HCT116 (cell line): ENCODE measurements at regions not wholly inside any gene's neighbourhood (a gene's known extent, or its start where the extent isn't known, plus 50 kb on each side); places are given as distances from the start of the nearest gene placed in this dataset.

ENCODE experiments used
- ATAC-seq: fragments of 200-7000 bp; cut with Tn5 transposase; 2 replicates; pipeline ENCODE4 v1.9.1; 2020; ENCODE audit warnings: mild to moderate bottlenecking, moderate library complexity
- BruUV-seq: library from RNA; stranded (reverse); fragments of 400-500 nt; replicated peaks from 2 replicates; lab custom pipeline; 2021; lab: Mats Ljungman, UMichigan
- CTCF ChIA-PET: fragments of 300-600 bp; sonication (Branson Sonifier 250); formaldehyde crosslinking; loops from one replicate; lab custom pipeline; 2021; ENCODE audit warnings: antibody characterized with exemption; lab: Charles Lee
- POLR2A ChIA-PET: fragments of 300-600, 350-600 bp; sonication (Branson Sonifier 250); formaldehyde crosslinking; loops from one replicate; lab custom pipeline; 2021; ENCODE audit warnings: antibody characterized with exemption; lab: Charles Lee
- RAD21 ChIA-PET, 2 experiments: fragments of 300-600 bp; sonication (Branson Sonifier 250); formaldehyde crosslinking; loops; one replicate each; lab custom pipeline; 2023; ENCODE audit warnings: low total read pairs in 2 of 2; ENCODE audit not compliant: uncharacterized antibody in 2 of 2, unreplicated experiment in 2 of 2, low non-redundant PET in 1 of 2; lab: Charles Lee
- DNase-seq: peaks from one replicate; pipeline ENCODE4 v3.0.0-alpha.2; 2010; ENCODE audit warnings: low read depth, low spot score
- H2AFZ ChIP-seq: fragments of 200-600 bp; shearing (Covaris generic), sonication (generic); 2 replicates; pipeline ENCODE4 v1.6.1; 2017; ENCODE audit warnings: low read depth, mixed run types, mixed read lengths, antibody characterized with exemption, low read length; ENCODE audit not compliant: poor library complexity, severe bottlenecking
- H3K27ac ChIP-seq: 2 replicates; pipeline ENCODE4 v1.5.1; 2012; ENCODE audit warnings: low read depth, low read length
- H3K27me3 ChIP-seq: fragments of 200-600 bp; sonication (generic); 2 replicates; pipeline ENCODE4 v1.6.1; 2016; ENCODE audit warnings: mixed run types, low read length, mixed read lengths; ENCODE audit not compliant: insufficient read depth
- H3K36me3 ChIP-seq, 2 experiments: fragments of 200-500 bp in 1 of 2; fragments of 200-600 bp in 1 of 2; sonication (Bioruptor generic) in 1 of 2; sonication (generic) in 1 of 2; 2 replicates each; pipeline versions ENCODE4 v1.5.1 to v1.6.1; 2014 to 2016; ENCODE audit warnings: low read length in 2 of 2, inconsistent platforms in 1 of 2, mixed read lengths in 1 of 2, mixed run types in 1 of 2; ENCODE audit not compliant: insufficient read depth in 2 of 2, control insufficient read depth in 1 of 2
- H3K4me1 ChIP-seq, 2 experiments: fragments of 200-600 bp in 1 of 2; sonication (generic) in 1 of 2; 2 replicates each; pipeline versions ENCODE4 v1.5.1 to v1.6.1; 2012 to 2017; ENCODE audit warnings: low read length in 2 of 2, inconsistent platforms in 1 of 2, mild to moderate bottlenecking in 1 of 2, mixed read lengths in 1 of 2, mixed run types in 1 of 2, moderate library complexity in 1 of 2; ENCODE audit not compliant: insufficient read depth in 2 of 2, control insufficient read depth in 1 of 2
- H3K4me2 ChIP-seq: fragments of 200-600 bp; sonication (generic); 2 replicates; pipeline ENCODE4 v1.6.1; 2017; ENCODE audit warnings: mixed run types, low read length, mixed read lengths
- H3K4me3 ChIP-seq, 2 experiments: fragments of 200-600 bp in 1 of 2; sonication (generic) in 1 of 2; replicated peaks in 1 of 2; 2 replicates each; pipeline ENCODE4 v1.5.1; 2011 to 2016; ENCODE audit warnings: low read length in 2 of 2, control low read depth in 1 of 2, low read depth in 1 of 2, mild to moderate bottlenecking in 1 of 2, mixed read lengths in 1 of 2, mixed run types in 1 of 2
- H3K79me2 ChIP-seq: fragments of 200-600 bp; sonication (generic); 2 replicates; pipeline ENCODE4 v1.6.1; 2017; ENCODE audit warnings: mild to moderate bottlenecking, mixed run types, low read length, moderate library complexity, mixed read lengths; ENCODE audit not compliant: insufficient read depth
- H3K9ac ChIP-seq: fragments of 200-600 bp; sonication (generic); 2 replicates; pipeline ENCODE4 v1.6.1; 2016; ENCODE audit warnings: low read length, mixed read lengths
- H3K9me2 ChIP-seq: fragments of 200-600 bp; sonication (generic), shearing (Covaris generic); 2 replicates; pipeline ENCODE4 v1.6.1; 2017; ENCODE audit warnings: mixed run types, mild to moderate bottlenecking, moderate library complexity; ENCODE audit not compliant: insufficient read depth
- H3K9me3 ChIP-seq, 2 experiments: fragments of 200-500 bp in 1 of 2; fragments of 200-600 bp in 1 of 2; sonication (Bioruptor generic) in 1 of 2; sonication (generic) in 1 of 2; 2 replicates each; pipeline ENCODE4 v1.6.1; 2014 to 2017; ENCODE audit warnings: low read length in 2 of 2, mixed read lengths in 2 of 2, inconsistent platforms in 1 of 2, low read depth in 1 of 2, mild to moderate bottlenecking in 1 of 2, mixed run types in 1 of 2, moderate library complexity in 1 of 2; ENCODE audit not compliant: control insufficient read depth in 1 of 2, insufficient read depth in 1 of 2
- H4K20me1 ChIP-seq: fragments of 200-600 bp; sonication (generic), shearing (Covaris generic); 2 replicates; pipeline ENCODE4 v1.6.1; 2017; ENCODE audit warnings: mixed run types, mild to moderate bottlenecking, moderate library complexity; ENCODE audit not compliant: insufficient read depth
- CBX3 ChIP-seq: IDR thresholded peaks from 2 replicates; pipeline ENCODE4 v1.6.1; 2012; ENCODE audit warnings: low read depth
- ELF1 ChIP-seq: IDR thresholded peaks from 2 replicates; pipeline ENCODE4 v1.6.1; 2012; ENCODE audit warnings: low read depth, borderline replicate concordance
- EZH2 ChIP-seq: fragments of 200-600 bp; sonication (generic); IDR thresholded peaks from 2 replicates; pipeline ENCODE4 v1.6.1; 2017; ENCODE audit warnings: antibody characterized with exemption, mixed run types
- EZH2phosphoT487 ChIP-seq: fragments of 200-600 bp; IDR thresholded peaks from 2 replicates; pipeline ENCODE4 v1.6.1; 2018; ENCODE audit warnings: antibody characterized with exemption, borderline replicate concordance
- FOSL1 ChIP-seq: IDR thresholded peaks from 2 replicates; pipeline ENCODE4 v1.6.1; 2012; ENCODE audit warnings: low read depth
- POLR2AphosphoS5 ChIP-seq: IDR thresholded peaks from 2 replicates; pipeline ENCODE4 v1.6.1; 2011; ENCODE audit warnings: mild to moderate bottlenecking, low read depth, low read length, moderate library complexity
- RAD21 ChIP-seq: IDR thresholded peaks from 2 replicates; pipeline ENCODE4 v1.6.1; 2012; ENCODE audit warnings: low read depth, mild to moderate bottlenecking
- SIN3A ChIP-seq: IDR thresholded peaks from 2 replicates; pipeline ENCODE4 v1.6.1; 2012; ENCODE audit warnings: low read depth
- SP1 ChIP-seq: IDR thresholded peaks from 2 replicates; pipeline ENCODE4 v1.6.1; 2012; ENCODE audit warnings: low read depth
- SRF ChIP-seq: IDR thresholded peaks from 2 replicates; pipeline ENCODE4 v1.6.1; 2012; ENCODE audit warnings: low read depth
- YY1 ChIP-seq: IDR thresholded peaks from 2 replicates; pipeline ENCODE4 v1.6.1; 2011; ENCODE audit warnings: low read length, low read depth, moderate library complexity, mild to moderate bottlenecking; ENCODE audit not compliant: insufficient replicate concordance; ENCODE audit errors: extremely low read depth
- ZBTB33 ChIP-seq: IDR thresholded peaks from 2 replicates; pipeline ENCODE4 v1.6.1; 2011; ENCODE audit warnings: mild to moderate bottlenecking, low read length, moderate library complexity; ENCODE audit not compliant: insufficient replicate concordance; ENCODE audit errors: extremely low read depth
- ZFX ChIP-seq: fragments of 450-650 bp; IDR thresholded peaks from 2 replicates; pipeline ENCODE4 v1.6.1; 2017
- intact Hi-C: fragments of 100-400 bp; cut with micrococcal nuclease; formaldehyde crosslinking; loops from 2 replicates; pipeline ENCODE4 v1.10.0; 2022
- TF ChIP-seq, protein P1 (sequence below): IDR thresholded peaks from 2 replicates; pipeline ENCODE4 v1.6.1; 2012
- TF ChIP-seq, protein P2 (sequence below): IDR thresholded peaks from 2 replicates; pipeline ENCODE4 v1.6.1; 2012
- TF ChIP-seq, protein P3 (sequence below): IDR thresholded peaks from 2 replicates; pipeline ENCODE4 v1.6.1; 2012; ENCODE audit warnings: low read depth

GRCh38 chr17:70618641-70619040, 449.3 kb downstream of the KCNJ2 start:
- Histone ChIP-seq H3K9me2 (no peaks in the 10 kb centered on the region), H3K36me3 (no peaks in the 10 kb centered on the region), H4K20me1 (no peaks in the 10 kb centered on the region), H3K4me3 (no peak overlapping the region), H3K79me2 (no peaks in the 10 kb centered on the region), H3K27ac (no peak overlapping the region), H3K27me3 (no peaks in the 10 kb centered on the region), H2AFZ (no peak overlapping the region), H3K4me1 (no peaks in the 10 kb centered on the region), H3K4me2 (no peak overlapping the region), H3K9me3 (no peaks in the 10 kb centered on the region), H3K9ac (no peak overlapping the region)
- RAD21 ChIA-PET: no interaction called here
- POLR2A ChIA-PET: no interaction called here
- ATAC-seq (no peak), DNase-seq (no peak)
- CTCF ChIA-PET: no interaction called here
- intact Hi-C loops: no loop called here
- TF ChIP-seq YY1: no peak
- TF ChIP-seq CBX3: no peak
- no peak for TF ChIP-seq SP1
- no TSS peak for BruUV-seq

DNA sequence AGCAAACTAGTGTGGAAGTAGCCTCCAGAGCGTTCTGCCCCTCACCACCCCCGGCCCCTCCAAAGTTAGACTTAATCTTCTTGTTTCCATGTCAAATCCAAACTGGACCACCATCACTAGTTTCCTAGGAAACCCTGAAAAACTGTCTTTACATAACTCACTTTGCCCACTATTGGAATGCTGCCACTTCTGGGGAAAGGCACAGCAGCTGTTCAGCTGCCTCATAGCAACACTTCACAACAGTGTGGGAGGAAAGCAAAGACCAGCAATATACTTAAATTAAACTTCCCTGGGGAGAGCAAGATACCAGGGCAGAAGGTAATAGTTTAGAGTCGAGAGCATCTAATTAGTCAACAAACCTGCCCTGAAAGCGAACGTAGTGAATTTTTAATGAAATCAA, 452.2 kb downstream of the KCNJ2 start:
- ChIA-PET CTCF (interaction anchor here (1.7 to 3.2 kb wide), 3 partner anchors 1014 to 1096 kb away, joined by 8 to 15 read pairs (median 10); no protein-coding TSS in a partner anchor), POLR2A (no interaction called here), RAD21 (interaction anchor here in 1 of 2 experiments (1.1 kb wide), 1 partner anchor 1053 kb away, joined by 6 read pairs; no protein-coding TSS in a partner anchor)
- Histone ChIP-seq H3K79me2 (no peaks in the 10 kb centered on the region), H3K27ac (no peak overlapping the region), H4K20me1 (no peaks in the 10 kb centered on the region), H3K36me3 (no peaks in the 10 kb centered on the region), H3K27me3 (no peaks in the 10 kb centered on the region), H3K4me3 (no peak overlapping the region), H3K9me2 (no peaks in the 10 kb centered on the region), H3K4me1 (no peaks in the 10 kb centered on the region), H2AFZ (no peak overlapping the region), H3K4me2 (no peak overlapping the region), H3K9me3 (no peaks in the 10 kb centered on the region), H3K9ac (no peak overlapping the region)
- no peak for DNase-seq
- intact Hi-C loops: loop anchor here (5.0 kb wide), 1 partner anchor 479 kb away; no protein-coding TSS in a partner anchor
- no TSS peak for BruUV-seq
- no peak for ATAC-seq
- TF ChIP-seq EZH2phosphoT487 (no peak), SIN3A (no peak), ZFX (no peak), EZH2 (no peak), POLR2AphosphoS5 (no peak), YY1 (no peak), FOSL1 (no peak), RAD21 (no peak), CBX3 (no peak), ELF1 (no peak), SRF (no peak), ZBTB33 (no peak)
- TF ChIP-seq, protein P1, sequence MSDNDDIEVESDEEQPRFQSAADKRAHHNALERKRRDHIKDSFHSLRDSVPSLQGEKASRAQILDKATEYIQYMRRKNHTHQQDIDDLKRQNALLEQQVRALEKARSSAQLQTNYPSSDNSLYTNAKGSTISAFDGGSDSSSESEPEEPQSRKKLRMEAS: no peak
- TF ChIP-seq, protein P2, sequence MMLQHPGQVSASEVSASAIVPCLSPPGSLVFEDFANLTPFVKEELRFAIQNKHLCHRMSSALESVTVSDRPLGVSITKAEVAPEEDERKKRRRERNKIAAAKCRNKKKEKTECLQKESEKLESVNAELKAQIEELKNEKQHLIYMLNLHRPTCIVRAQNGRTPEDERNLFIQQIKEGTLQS: no peak
- TF ChIP-seq, protein P3, sequence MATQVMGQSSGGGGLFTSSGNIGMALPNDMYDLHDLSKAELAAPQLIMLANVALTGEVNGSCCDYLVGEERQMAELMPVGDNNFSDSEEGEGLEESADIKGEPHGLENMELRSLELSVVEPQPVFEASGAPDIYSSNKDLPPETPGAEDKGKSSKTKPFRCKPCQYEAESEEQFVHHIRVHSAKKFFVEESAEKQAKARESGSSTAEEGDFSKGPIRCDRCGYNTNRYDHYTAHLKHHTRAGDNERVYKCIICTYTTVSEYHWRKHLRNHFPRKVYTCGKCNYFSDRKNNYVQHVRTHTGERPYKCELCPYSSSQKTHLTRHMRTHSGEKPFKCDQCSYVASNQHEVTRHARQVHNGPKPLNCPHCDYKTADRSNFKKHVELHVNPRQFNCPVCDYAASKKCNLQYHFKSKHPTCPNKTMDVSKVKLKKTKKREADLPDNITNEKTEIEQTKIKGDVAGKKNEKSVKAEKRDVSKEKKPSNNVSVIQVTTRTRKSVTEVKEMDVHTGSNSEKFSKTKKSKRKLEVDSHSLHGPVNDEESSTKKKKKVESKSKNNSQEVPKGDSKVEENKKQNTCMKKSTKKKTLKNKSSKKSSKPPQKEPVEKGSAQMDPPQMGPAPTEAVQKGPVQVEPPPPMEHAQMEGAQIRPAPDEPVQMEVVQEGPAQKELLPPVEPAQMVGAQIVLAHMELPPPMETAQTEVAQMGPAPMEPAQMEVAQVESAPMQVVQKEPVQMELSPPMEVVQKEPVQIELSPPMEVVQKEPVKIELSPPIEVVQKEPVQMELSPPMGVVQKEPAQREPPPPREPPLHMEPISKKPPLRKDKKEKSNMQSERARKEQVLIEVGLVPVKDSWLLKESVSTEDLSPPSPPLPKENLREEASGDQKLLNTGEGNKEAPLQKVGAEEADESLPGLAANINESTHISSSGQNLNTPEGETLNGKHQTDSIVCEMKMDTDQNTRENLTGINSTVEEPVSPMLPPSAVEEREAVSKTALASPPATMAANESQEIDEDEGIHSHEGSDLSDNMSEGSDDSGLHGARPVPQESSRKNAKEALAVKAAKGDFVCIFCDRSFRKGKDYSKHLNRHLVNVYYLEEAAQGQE: no peak
